Lower lobe of right lung (tissue), 2 donors: ENCODE measurements at regions not wholly inside any gene's neighbourhood (a gene's known extent, or its start where the extent isn't known, plus 50 kb on each side); places are given as distances from the start of the nearest gene placed in this dataset.
"Not testable (repeated sequence)": the region's sequence is repeated elsewhere in the genome, so short reads cannot be mapped to it uniquely, and the experiment has no call there.

ENCODE experiments used
- ATAC-seq, 2 donors: fragments of 200-7000 bp; cut with Tn5 transposase; one replicate each; pipeline ENCODE4 v1.9.1; 2020 to 2022; ENCODE audit warnings: mild to moderate bottlenecking in 2 of 2, moderate library complexity in 2 of 2
- DNase-seq: peaks from one replicate; pipeline ENCODE4 v3.0.0-alpha.2; 2020
- H3K27ac ChIP-seq: fragments of 200-600 bp; one replicate; pipeline ENCODE4 v1.8.0; 2022
- H3K27me3 ChIP-seq: fragments of 200-600 bp; one replicate; pipeline ENCODE4 v1.8.0; 2022; ENCODE audit warnings: low read depth
- H3K36me3 ChIP-seq: fragments of 200-600 bp; one replicate; pipeline ENCODE4 v1.8.0; 2022; ENCODE audit warnings: mild to moderate bottlenecking
- H3K4me1 ChIP-seq: fragments of 200-600 bp; one replicate; pipeline ENCODE4 v1.8.0; 2022
- H3K4me3 ChIP-seq: fragments of 200-600 bp; one replicate; pipeline ENCODE4 v1.8.0; 2022; ENCODE audit warnings: mild to moderate bottlenecking
- H3K9me3 ChIP-seq: fragments of 200-600 bp; one replicate; pipeline ENCODE4 v1.8.0; 2022
- CTCF ChIP-seq: fragments of 200-600 bp; IDR thresholded peaks from one replicate; pipeline ENCODE4 v1.8.0; 2022; ENCODE audit warnings: antibody characterized with exemption, mild to moderate bottlenecking
- intact Hi-C: fragments of 100-400 bp; cut with DNase I; formaldehyde crosslinking; loops from one replicate; pipeline ENCODE4 v1.11.0; 2022
- donor health status: DM: no; HTN: yes; CAD: no; lungs with severe emphysema.

GRCh38 chr11:91046261-91046660 lies 823.4 kb upstream of the CHORDC1 start:
- intact Hi-C loops, result no loop called here
- Histone ChIP-seq H3K27me3 (no peaks in the 10 kb centered on the region), H3K36me3 (no peaks in the 10 kb centered on the region), H3K27ac (no peak overlapping the region), H3K4me1 (no peaks in the 10 kb centered on the region), H3K9me3 (no peaks in the 10 kb centered on the region), H3K4me3 (no peak overlapping the region)
- DNase-seq, result no peak
- no peak for TF ChIP-seq CTCF
- no peak for ATAC-seq

GRCh38 chr11:91041626-91042025 lies 818.8 kb upstream of the CHORDC1 start:
- DNase-seq (no peak), ATAC-seq (no peak)
- no peak overlapping the region for H3K4me3 ChIP-seq
- H3K27ac ChIP-seq, result no peak overlapping the region
- H3K9me3 ChIP-seq, result no peaks in the 10 kb centered on the region
- H3K36me3 ChIP-seq, result no peaks in the 10 kb centered on the region
- H3K4me1 ChIP-seq, result no peaks in the 10 kb centered on the region
- H3K27me3 ChIP-seq, result no peaks in the 10 kb centered on the region
- intact Hi-C loops, result no loop called here
- TF ChIP-seq CTCF, result no peak

GRCh38 chr11:91023731-91024130 lies 800.9 kb upstream of the CHORDC1 start:
- no peaks in the 10 kb centered on the region for H3K4me1 ChIP-seq
- H3K36me3 ChIP-seq, result no peaks in the 10 kb centered on the region
- no peak overlapping the region for H3K27ac ChIP-seq
- no peak for TF ChIP-seq CTCF
- intact Hi-C loops, result no loop called here
- H3K4me3 ChIP-seq, result no peak overlapping the region
- no peaks in the 10 kb centered on the region for H3K27me3 ChIP-seq
- no peak for ATAC-seq
- no peak for DNase-seq
- peaks cover 3% of the 10 kb centered on the region for H3K9me3 ChIP-seq

GRCh38 chr11:91011503-91011902 lies 788.7 kb upstream of the CHORDC1 start:
- intact Hi-C loops, result no loop called here
- no peak for TF ChIP-seq CTCF
- no peak for ATAC-seq

GRCh38 chr11:91005458-91005857 lies 782.6 kb upstream of the CHORDC1 start:
- TF ChIP-seq CTCF, result no peak
- intact Hi-C loops, result no loop called here
- peaks cover 5% of the 10 kb centered on the region for H3K9me3 ChIP-seq
- H3K4me1 ChIP-seq, result no peaks in the 10 kb centered on the region
- no peak overlapping the region for H3K27ac ChIP-seq
- no peak overlapping the region for H3K4me3 ChIP-seq
- no peaks in the 10 kb centered on the region for H3K27me3 ChIP-seq
- no peaks in the 10 kb centered on the region for H3K36me3 ChIP-seq
- ATAC-seq (no peak), DNase-seq (no peak)

More at GRCh38 chr11:91011503-91011902, 788.7 kb upstream of the CHORDC1 start:
- H3K36me3 ChIP-seq, result no peaks in the 10 kb centered on the region
- H3K4me3 ChIP-seq, result no peak overlapping the region
- H3K27me3 ChIP-seq, result no peaks in the 10 kb centered on the region
- H3K9me3 ChIP-seq, result peaks cover 5% of the 10 kb centered on the region
- DNase-seq, result no peak
- H3K27ac ChIP-seq, result no peak overlapping the region
- no peaks in the 10 kb centered on the region for H3K4me1 ChIP-seq

- no peak overlapping the region for H3K4me3 ChIP-seq
- H3K36me3 ChIP-seq, result no peaks in the 10 kb centered on the region
- intact Hi-C loops, result no loop called here
- no peaks in the 10 kb centered on the region for H3K4me1 ChIP-seq
- no peak for DNase-seq
- H3K9me3 ChIP-seq, result no peaks in the 10 kb centered on the region
- no peak for ATAC-seq
- no peak overlapping the region for H3K27ac ChIP-seq
- H3K27me3 ChIP-seq, result no peaks in the 10 kb centered on the region
- no peak for TF ChIP-seq CTCF
Measured at GRCh38 chr11:90997241-90997640, 774.4 kb upstream of the CHORDC1 start.

- peak in 1 of 2 donors; percentile 56 for ATAC-seq
- intact Hi-C loops, result not testable (repeated sequence)
Measured at GRCh38 chr11:90972159-90972558, 749.3 kb upstream of the CHORDC1 start.

More at GRCh38 chr11:90972159-90972558, 749.3 kb upstream of the CHORDC1 start:
- not testable (repeated sequence) for H3K27me3 ChIP-seq, H3K4me1 ChIP-seq, H3K36me3 ChIP-seq, H3K4me3 ChIP-seq, H3K9me3 ChIP-seq, H3K27ac ChIP-seq, DNase-seq
